ENCODE measurements at regions not wholly inside any gene's neighbourhood (a gene's known extent, or its start where the extent isn't known, plus 50 kb on each side); places are given as distances from the start of the nearest gene placed in this dataset.

GRCh38 chr5:171714851-171715250 is 70.8 kb upstream of the SMIM23 start:
- TF ChIP-seq CTCF (IDR thresholded peaks at IDR 0.05) (no peak), EZH2phosphoT487 (IDR thresholded peaks at IDR 0.05) (no peak)

Measured in neural progenitor cell (in vitro differentiated cells).